ENCODE measurements at regions not wholly inside any gene's neighbourhood (a gene's known extent, or its start where the extent isn't known, plus 50 kb on each side); places are given as distances from the start of the nearest gene placed in this dataset.
"Not testable (repeated sequence)": the region's sequence is repeated elsewhere in the genome, so short reads cannot be mapped to it uniquely, and the experiment has no call there.

DNA sequence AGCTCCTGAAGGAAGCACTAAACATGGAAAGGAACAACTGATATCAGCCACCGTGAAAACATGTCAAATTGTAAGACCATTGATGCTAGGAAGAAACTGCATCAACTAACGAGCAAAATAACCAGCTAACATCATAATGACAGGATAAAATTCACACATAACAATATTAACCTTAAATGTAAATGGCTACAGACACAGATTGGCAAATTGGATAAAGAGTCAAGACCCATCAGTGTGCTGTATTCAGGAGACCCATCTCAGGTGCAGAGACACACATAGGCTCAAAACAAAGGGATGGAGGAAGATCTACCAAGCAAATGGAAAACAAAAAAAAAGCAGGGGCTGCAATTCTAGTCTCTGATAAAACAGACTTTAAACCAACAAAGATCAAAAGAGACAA, 67.4 kb upstream of the ZNF30 start:
- TF ChIP-seq, protein P1, sequence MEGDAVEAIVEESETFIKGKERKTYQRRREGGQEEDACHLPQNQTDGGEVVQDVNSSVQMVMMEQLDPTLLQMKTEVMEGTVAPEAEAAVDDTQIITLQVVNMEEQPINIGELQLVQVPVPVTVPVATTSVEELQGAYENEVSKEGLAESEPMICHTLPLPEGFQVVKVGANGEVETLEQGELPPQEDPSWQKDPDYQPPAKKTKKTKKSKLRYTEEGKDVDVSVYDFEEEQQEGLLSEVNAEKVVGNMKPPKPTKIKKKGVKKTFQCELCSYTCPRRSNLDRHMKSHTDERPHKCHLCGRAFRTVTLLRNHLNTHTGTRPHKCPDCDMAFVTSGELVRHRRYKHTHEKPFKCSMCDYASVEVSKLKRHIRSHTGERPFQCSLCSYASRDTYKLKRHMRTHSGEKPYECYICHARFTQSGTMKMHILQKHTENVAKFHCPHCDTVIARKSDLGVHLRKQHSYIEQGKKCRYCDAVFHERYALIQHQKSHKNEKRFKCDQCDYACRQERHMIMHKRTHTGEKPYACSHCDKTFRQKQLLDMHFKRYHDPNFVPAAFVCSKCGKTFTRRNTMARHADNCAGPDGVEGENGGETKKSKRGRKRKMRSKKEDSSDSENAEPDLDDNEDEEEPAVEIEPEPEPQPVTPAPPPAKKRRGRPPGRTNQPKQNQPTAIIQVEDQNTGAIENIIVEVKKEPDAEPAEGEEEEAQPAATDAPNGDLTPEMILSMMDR (conservative IDR thresholded peaks at IDR 0.05 in 1 of 2, IDR thresholded peaks at IDR 0.05 in 1 of 2; ENCODE audit: low read depth in 1 of 2, low read length in 2 of 2), result not testable (repeated sequence)
- TF ChIP-seq EZH2 (IDR thresholded peaks at IDR 0.05; ENCODE audit: low read length, missing control alignments), result not testable (repeated sequence)

All from fibroblast of lung (primary cell).